GM21367 (cell line): ENCODE measurements at regions not wholly inside any gene's neighbourhood (a gene's known extent, or its start where the extent isn't known, plus 50 kb on each side); places are given as distances from the start of the nearest gene placed in this dataset.
"Not testable (repeated sequence)": the region's sequence is repeated elsewhere in the genome, so short reads cannot be mapped to it uniquely, and the experiment has no call there.

Experiments
- ATAC-seq: cut with Tn5 transposase; IDR thresholded peaks from one replicate; pipeline ENCODE4 v1.9.1; 2021; ENCODE audit not compliant: unreplicated experiment

DNA sequence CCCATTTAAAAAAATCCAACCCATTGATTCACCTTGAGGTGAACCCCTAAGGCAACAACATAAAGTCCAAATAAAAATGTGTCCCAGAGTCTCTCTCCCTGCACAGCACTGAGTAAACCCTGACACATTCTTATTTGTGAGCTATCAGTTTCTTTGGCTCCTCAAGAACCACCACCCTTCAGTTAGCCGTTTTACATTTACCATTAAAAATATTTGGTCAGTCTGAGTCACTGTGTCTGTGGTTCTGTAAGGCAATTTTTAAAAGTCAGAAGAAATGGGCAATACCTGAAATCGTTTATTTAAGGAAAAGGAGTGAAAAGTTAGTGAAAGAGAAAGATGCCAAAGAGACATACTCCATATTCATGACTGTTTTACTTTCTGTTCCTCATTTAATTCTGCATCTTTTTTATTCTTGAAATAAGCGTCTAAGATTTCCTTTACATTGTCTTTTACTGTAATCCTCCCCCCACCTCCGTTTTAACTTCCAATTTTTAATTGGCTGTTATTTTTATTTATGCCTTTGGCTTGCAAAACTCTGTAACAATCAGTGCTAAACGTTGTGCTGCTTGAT, 91.7 kb upstream of the IVNS1ABP start:
- ATAC-seq, result no peak

- ATAC-seq, result no peak
These were observed 89.6 kb upstream of the IVNS1ABP start for GRCh38 chr1:185406691-185407009.

- no peak for ATAC-seq
These were observed 89.1 kb upstream of the IVNS1ABP start for GRCh38 chr1:185406006-185406690.

GRCh38 chr1:185404907-185405568, 88.0 kb upstream of the IVNS1ABP start:
- ATAC-seq, result no peak

GRCh38 chr1:185404291-185404690, 87.2 kb upstream of the IVNS1ABP start:
- no peak for ATAC-seq

- no peak for ATAC-seq
These were observed 85.9 kb upstream of the IVNS1ABP start for GRCh38 chr1:185402930-185403329.

DNA sequence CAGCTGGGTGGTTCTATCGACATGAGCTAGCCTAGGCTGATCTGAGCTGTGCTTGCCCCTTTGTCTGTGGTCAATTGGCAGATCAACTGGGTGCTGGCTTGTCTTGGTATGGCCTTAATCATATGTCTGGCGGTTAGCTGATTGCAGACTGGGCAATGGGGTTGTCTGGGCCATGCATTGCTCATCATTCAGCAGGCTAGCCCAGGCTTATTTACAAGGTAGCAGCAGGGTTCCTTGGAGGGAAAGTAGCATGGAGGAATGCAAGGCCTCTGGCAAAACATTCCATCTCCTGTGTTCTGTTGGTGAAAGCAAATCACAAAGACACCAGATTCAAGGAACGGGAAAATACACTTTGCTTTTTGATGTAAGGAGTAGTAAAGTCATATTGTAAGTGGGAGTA, 84.0 kb upstream of the IVNS1ABP start:
- no peak for ATAC-seq

- ATAC-seq, result no peak
These were observed 83.0 kb upstream of the IVNS1ABP start for GRCh38 chr1:185400052-185400451.

- ATAC-seq, result peak; percentile 79
These were observed 81.6 kb upstream of the IVNS1ABP start for GRCh38 chr1:185398599-185398998.

DNA sequence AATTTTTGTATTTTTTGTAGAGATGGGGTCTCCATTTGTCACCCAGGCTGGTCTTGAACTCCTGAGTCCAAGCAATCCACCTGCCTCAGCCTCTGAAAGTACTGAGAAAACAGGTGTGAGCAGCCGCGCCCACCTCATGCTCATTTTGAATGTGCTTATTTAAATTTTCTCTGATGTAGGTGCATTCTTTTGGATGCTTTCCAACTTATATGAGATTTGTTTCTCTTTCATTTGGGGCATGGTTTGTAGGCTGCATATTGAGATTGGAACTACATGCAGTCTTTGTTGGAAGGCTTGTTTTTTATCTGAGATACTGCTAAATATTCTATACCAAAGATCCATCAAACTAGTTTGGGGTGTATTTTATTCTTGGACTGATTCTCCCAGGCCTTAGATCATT, 81.0 kb upstream of the IVNS1ABP start:
- ATAC-seq, result peak; percentile 45

GRCh38 chr1:185397183-185397582, 80.1 kb upstream of the IVNS1ABP start:
- no peak for ATAC-seq

DNA sequence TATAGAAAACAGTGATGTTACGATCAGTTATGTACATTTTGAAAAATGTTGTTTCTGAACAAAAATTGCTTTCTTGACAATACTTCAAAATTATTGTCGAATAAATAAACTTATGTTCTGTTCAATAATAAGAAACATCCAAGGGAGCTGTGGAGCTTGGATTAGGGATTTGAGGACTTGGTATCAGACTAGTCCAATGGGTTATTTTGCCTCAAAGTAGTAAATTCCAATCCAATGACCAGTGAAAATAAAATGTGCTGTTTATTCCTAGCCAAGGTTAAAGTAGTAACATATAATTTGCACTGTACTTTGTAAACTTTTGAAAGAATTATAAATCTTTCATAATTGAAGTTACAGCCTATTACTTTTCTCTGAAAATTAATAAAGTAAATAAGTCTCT, 79.1 kb upstream of the IVNS1ABP start:
- no peak for ATAC-seq

DNA sequence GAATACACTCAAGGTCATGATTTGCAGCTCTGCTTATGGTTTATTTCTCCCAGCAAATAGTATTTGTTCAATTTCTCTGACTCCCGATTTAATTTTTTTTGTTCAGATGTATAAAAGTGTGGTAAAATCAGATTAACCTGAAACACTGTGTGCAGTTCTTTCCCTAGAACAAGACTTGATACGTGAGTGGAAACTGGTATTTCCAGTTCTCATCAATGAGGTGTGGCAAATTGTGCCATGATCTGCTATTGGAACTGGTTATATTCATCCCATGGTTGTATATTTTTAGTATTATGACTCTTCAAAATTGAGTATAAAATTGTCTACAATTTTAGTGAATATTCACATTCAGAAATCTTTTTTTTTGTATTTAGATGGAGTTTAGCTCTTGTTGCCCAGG, 76.8 kb upstream of the IVNS1ABP start:
- no peak for ATAC-seq

GRCh38 chr1:185393205-185393604, 76.2 kb upstream of the IVNS1ABP start:
- no peak for ATAC-seq

GRCh38 chr1:185388815-185389214, 71.8 kb upstream of the IVNS1ABP start:
- no peak for ATAC-seq

DNA sequence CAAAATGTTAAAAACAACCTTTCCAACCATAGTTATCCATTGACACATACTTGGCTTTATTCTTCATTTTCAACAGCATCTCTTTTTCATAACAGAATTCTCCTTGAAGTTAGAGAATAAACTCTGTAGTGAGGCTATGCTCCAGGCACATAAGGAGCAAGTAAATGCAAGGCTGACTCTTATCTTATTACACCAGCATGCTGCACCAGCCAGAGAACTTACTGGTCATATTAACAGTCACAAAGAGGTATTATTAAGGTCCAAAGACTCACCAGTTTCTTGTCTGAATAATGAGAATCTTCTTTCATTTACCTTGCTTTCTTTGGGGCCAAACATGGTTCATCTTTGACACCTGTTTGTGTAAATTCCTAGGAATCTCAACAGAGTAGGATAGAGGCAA, 71.3 kb upstream of the IVNS1ABP start:
- ATAC-seq, result no peak

GRCh38 chr1:185385991-185386390, 68.9 kb upstream of the IVNS1ABP start:
- ATAC-seq, result no peak

DNA sequence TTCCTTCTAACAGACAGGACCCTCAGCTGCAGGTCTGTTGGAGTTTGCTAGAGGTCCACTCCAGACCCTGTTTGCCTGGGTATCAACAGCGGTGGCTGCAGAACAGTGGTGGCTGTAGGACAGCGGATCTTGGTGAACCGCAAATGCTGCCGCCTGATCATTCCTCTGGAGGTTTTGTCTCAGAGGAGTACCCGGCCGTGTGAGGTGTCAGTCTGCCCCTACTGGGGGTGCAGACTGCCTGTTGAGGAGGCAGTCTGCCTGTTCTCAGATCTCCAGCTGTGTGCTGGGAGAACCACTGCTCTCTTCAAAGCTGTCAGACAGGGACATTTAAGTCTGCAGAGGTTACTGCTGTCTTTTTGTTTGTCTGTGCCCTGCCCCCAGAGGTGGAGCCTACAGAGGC, 66.8 kb upstream of the IVNS1ABP start:
- ATAC-seq, result not testable (repeated sequence)

DNA sequence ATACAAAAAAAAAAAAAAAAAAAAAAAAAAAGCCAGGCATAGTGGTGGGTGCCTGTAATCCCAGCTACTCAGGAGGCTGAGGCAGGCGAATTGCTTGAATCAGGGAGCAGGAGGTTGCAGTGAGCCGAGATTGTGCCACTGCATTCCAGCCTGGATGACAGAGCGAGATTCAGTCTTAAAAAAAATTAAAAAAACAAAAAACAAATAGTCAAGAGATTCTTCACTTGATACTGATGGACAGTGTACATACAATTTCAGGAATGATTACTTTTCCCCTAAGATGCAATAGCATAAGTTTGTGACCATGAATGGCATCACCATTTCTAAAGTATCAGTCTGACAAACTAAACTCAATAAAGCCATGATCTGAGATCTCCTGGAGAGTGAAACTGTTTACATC, 60.8 kb upstream of the IVNS1ABP start:
- no peak for ATAC-seq

DNA sequence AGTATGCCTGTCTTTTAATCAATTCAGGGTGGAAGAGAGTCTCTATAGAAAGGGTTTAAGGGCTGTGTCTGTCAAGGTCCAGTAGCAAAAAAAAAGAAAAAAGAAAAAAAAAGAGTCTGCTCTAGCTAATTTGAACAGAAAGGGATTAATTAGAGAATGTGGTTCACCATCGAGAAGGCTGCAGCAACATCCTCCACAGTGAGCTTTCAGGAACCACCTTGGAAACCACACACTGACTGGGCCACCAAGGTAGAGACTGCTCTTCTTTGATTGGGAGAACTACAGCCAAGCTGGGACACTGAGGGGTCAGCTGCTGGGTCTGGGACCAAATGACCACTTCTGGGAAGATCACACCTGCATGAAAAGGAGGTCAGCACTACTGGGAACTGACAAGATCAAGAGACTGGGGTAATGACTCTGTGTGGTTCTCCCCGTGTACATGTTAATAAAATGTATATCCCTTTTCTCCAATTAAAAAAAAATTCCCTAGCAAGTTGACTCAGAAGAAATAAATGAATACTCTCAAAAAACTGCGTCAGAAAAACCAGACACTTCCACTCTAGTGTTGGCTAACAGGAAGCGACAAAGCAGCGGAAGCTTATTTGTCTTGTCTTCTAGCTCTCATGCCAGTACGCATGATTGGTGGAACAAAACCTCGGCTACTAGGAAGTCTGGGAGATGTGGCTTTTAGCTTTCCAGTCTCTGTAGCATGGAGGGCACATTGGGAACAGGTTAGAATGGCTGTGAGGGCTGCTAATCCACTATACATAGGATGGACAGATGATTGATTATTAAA, 60.0 kb upstream of the IVNS1ABP start:
- ATAC-seq, result no peak

DNA sequence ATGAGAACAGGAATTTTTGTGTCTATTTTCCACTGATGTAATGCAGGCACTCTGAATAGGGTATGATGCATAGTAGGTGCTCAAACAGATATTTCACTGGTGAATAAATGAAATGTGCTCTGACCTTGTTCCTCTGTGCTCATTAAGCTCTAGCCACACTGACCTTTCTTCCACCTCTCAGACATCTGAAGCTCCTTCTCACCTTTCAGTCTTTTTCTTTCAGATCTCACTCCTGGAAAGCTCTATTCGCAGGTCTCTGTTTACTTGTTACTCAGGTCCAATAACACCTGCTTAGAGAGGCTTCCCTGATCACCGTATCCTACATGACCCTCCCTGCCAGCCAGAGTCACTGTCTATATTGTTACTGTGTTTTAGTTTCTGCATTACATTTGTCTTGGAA, 59.2 kb upstream of the IVNS1ABP start:
- no peak for ATAC-seq

DNA sequence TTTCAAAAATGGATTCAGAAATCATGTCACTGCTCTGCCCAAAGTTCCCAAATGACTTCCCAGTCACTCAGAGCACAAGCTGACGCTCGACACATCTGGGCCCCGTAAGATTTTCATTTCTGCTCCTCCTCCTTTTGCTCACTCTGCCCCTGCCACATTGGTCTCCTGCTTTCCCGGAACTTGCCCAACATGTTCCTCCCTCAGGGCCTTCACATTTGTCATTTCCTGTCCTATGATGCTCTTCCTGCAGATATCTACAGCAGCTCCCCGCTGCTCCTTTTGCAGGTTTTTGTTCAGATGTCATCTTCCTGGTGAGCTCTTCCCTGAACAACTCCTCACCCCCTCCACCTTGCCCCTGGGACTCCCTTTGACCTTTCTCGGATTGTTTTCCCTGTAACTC, 58.5 kb upstream of the IVNS1ABP start:
- no peak for ATAC-seq
